ENCODE measurements at regions not wholly inside any gene's neighbourhood (a gene's known extent, or its start where the extent isn't known, plus 50 kb on each side); places are given as distances from the start of the nearest gene placed in this dataset.

DNA sequence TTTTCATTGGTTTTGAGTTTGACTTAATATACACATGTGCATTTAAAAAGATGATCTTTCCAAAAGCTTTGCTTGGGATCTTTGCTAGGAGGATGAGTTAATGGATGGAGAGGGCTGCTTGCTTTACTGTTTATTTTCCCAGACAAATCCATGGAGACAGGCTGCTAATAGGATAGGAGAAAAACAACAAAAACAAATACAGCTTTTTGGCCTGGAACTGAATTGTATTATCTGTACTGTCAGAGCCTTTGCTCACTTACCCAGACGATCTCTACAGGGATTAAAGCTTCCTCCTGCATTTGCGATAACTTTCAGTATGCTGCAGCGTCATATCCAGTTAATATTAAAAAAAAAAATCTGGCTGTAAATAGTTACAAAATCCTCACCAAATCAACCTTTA is 190.8 kb upstream of the NUDT6 start:
- TF ChIP-seq SMC3 (conservative IDR thresholded peaks at IDR 0.05; ENCODE audit: poor library complexity) (no peak), EP300 (conservative IDR thresholded peaks at IDR 0.05; ENCODE audit: poor library complexity, severe bottlenecking) (no peak), MXI1 (conservative IDR thresholded peaks at IDR 0.05; ENCODE audit: poor library complexity, severe bottlenecking) (no peak), TAF1 (IDR thresholded peaks at IDR 0.05; ENCODE audit: low read depth) (no peak), POLR2AphosphoS5 (IDR thresholded peaks at IDR 0.05) (no peak), EZH2 (IDR thresholded peaks at IDR 0.05; ENCODE audit: borderline replicate concordance, insufficient read depth, low read length, poor library complexity, severe bottlenecking) (no peak)
- TF ChIP-seq, protein P1, sequence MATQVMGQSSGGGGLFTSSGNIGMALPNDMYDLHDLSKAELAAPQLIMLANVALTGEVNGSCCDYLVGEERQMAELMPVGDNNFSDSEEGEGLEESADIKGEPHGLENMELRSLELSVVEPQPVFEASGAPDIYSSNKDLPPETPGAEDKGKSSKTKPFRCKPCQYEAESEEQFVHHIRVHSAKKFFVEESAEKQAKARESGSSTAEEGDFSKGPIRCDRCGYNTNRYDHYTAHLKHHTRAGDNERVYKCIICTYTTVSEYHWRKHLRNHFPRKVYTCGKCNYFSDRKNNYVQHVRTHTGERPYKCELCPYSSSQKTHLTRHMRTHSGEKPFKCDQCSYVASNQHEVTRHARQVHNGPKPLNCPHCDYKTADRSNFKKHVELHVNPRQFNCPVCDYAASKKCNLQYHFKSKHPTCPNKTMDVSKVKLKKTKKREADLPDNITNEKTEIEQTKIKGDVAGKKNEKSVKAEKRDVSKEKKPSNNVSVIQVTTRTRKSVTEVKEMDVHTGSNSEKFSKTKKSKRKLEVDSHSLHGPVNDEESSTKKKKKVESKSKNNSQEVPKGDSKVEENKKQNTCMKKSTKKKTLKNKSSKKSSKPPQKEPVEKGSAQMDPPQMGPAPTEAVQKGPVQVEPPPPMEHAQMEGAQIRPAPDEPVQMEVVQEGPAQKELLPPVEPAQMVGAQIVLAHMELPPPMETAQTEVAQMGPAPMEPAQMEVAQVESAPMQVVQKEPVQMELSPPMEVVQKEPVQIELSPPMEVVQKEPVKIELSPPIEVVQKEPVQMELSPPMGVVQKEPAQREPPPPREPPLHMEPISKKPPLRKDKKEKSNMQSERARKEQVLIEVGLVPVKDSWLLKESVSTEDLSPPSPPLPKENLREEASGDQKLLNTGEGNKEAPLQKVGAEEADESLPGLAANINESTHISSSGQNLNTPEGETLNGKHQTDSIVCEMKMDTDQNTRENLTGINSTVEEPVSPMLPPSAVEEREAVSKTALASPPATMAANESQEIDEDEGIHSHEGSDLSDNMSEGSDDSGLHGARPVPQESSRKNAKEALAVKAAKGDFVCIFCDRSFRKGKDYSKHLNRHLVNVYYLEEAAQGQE (IDR thresholded peaks at IDR 0.05; ENCODE audit: borderline replicate concordance), result no peak
- Histone ChIP-seq H3K36me3 (ENCODE audit: insufficient read depth, low read length) (no peaks in the 10 kb centered on the region), H3F3A (ENCODE audit: insufficient read depth, low read length, poor library complexity, severe bottlenecking) (no peaks in the 10 kb centered on the region), H3K27me3 (ENCODE audit: insufficient read depth, low read depth, low read length) (no peaks in the 10 kb centered on the region), H3K9me3 (ENCODE audit: low read length) (no peaks in the 10 kb centered on the region), H3K79me2 (replicated peaks; ENCODE audit: insufficient read depth, low read length) (no peaks in the 10 kb centered on the region), H3K9ac (ENCODE audit: low read length) (no peak overlapping the region), H3K9me2 (ENCODE audit: insufficient read depth, low read length) (no peaks in the 10 kb centered on the region), H2AFZ (ENCODE audit: low read depth, low read length) (no peak overlapping the region), H4K20me1 (ENCODE audit: insufficient read depth) (no peaks in the 10 kb centered on the region), H3K4me2 (ENCODE audit: low read length) (no peak overlapping the region), H3K27ac (ENCODE audit: low read length) (no peak overlapping the region), H3K4me3 (ENCODE audit: low read length) (no peak overlapping the region)

DNA sequence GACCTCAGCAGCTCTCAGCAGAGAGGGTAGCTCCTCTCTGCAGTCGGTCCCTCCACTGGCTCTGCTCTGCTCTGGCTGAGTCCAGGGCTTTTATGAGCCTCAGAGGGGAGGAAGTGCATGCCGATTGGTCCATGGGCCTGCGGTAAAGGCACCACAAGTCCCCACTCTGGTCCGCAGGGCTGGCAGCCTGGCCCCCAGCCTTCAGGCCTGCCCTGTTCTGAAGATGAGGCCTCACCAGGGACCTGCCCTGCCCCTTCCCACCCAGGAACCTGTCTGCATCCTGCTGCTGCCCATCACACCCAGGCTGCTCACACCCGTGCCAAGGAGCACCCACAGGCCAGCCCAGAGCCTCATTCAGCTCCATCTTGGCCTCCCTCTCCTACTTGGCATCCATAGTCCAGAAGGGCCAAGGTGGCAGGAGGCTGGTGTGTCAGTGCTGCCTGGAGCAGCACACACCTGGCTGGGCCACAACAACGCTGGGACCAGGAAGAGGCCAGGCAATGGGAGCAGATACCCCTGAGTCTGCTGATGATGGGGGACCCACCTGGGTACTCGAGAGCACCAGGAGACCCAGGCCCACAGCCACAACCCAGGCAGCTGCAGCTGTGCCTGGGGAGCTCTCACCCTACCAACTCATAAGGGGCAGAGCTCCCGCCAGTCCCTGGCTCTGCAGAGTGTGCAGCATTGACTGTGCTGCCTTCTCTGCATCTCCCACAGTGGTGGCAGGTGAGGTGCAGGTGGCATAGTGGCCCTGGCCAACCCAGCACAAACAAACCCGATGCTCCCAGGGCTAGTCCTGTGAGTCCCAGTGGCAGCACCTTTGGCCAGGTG is 191.9 kb upstream of the NUDT6 start:
- Histone ChIP-seq H3K79me2 (replicated peaks; ENCODE audit: insufficient read depth, low read length) (no peaks in the 10 kb centered on the region), H3K4me3 (ENCODE audit: low read length) (no peak overlapping the region), H3K9ac (ENCODE audit: low read length) (no peak overlapping the region), H3K36me3 (ENCODE audit: insufficient read depth, low read length) (no peaks in the 10 kb centered on the region), H3K27me3 (ENCODE audit: insufficient read depth, low read depth, low read length) (no peaks in the 10 kb centered on the region), H3K27ac (ENCODE audit: low read length) (no peak overlapping the region), H3K9me3 (ENCODE audit: low read length) (no peaks in the 10 kb centered on the region), H3K4me2 (ENCODE audit: low read length) (no peak overlapping the region), H3F3A (ENCODE audit: insufficient read depth, low read length, poor library complexity, severe bottlenecking) (no peaks in the 10 kb centered on the region), H4K20me1 (ENCODE audit: insufficient read depth) (no peaks in the 10 kb centered on the region), H3K9me2 (ENCODE audit: insufficient read depth, low read length) (no peaks in the 10 kb centered on the region), H2AFZ (ENCODE audit: low read depth, low read length) (no peak overlapping the region)
- TF ChIP-seq, protein P2, sequence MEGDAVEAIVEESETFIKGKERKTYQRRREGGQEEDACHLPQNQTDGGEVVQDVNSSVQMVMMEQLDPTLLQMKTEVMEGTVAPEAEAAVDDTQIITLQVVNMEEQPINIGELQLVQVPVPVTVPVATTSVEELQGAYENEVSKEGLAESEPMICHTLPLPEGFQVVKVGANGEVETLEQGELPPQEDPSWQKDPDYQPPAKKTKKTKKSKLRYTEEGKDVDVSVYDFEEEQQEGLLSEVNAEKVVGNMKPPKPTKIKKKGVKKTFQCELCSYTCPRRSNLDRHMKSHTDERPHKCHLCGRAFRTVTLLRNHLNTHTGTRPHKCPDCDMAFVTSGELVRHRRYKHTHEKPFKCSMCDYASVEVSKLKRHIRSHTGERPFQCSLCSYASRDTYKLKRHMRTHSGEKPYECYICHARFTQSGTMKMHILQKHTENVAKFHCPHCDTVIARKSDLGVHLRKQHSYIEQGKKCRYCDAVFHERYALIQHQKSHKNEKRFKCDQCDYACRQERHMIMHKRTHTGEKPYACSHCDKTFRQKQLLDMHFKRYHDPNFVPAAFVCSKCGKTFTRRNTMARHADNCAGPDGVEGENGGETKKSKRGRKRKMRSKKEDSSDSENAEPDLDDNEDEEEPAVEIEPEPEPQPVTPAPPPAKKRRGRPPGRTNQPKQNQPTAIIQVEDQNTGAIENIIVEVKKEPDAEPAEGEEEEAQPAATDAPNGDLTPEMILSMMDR (IDR thresholded peaks at IDR 0.05; ENCODE audit: poor library complexity, severe bottlenecking), result no peak
- no peak for TF ChIP-seq EP300 (conservative IDR thresholded peaks at IDR 0.05; ENCODE audit: poor library complexity, severe bottlenecking)
- TF ChIP-seq POLR2AphosphoS5 (IDR thresholded peaks at IDR 0.05), result no peak
- no peak for TF ChIP-seq MXI1 (conservative IDR thresholded peaks at IDR 0.05; ENCODE audit: poor library complexity, severe bottlenecking)
- TF ChIP-seq EZH2 (IDR thresholded peaks at IDR 0.05; ENCODE audit: borderline replicate concordance, insufficient read depth, low read length, poor library complexity, severe bottlenecking), result no peak
- no peak for TF ChIP-seq SMC3 (conservative IDR thresholded peaks at IDR 0.05; ENCODE audit: poor library complexity)
- TF ChIP-seq RAD21 (conservative IDR thresholded peaks at IDR 0.05), result no peak
- TF ChIP-seq, protein P1 (IDR thresholded peaks at IDR 0.05; ENCODE audit: borderline replicate concordance), result no peak
- no peak for TF ChIP-seq TAF1 (IDR thresholded peaks at IDR 0.05; ENCODE audit: low read depth)
